ENCODE measurements at regions not wholly inside any gene's neighbourhood (a gene's known extent, or its start where the extent isn't known, plus 50 kb on each side); places are given as distances from the start of the nearest gene placed in this dataset.

- no peak for DNase-seq
- Mint-ChIP-seq H3K4me1 (no peaks in the 10 kb centered on the region), H3K27me3 (peaks cover 8% of the 10 kb centered on the region), H3K36me3 (no peaks in the 10 kb centered on the region), H3K27ac (no peak overlapping the region), H3K9me3 (no peaks in the 10 kb centered on the region), H3K4me3 (no peak overlapping the region)
These were observed 161.3 kb upstream of the USP25 start for GRCh38 chr21:15568516-15568915.

- Mint-ChIP-seq H3K4me1 (no peaks in the 10 kb centered on the region), H3K9me3 (no peaks in the 10 kb centered on the region), H3K27me3 (no peaks in the 10 kb centered on the region), H3K27ac (no peak overlapping the region), H3K4me3 (no peak overlapping the region), H3K36me3 (no peaks in the 10 kb centered on the region)
- no peak for DNase-seq
These were observed 142.9 kb upstream of the USP25 start for GRCh38 chr21:15586752-15587427.

GRCh38 chr21:15592271-15592860 lies 137.4 kb upstream of the USP25 start:
- H3K27me3 Mint-ChIP-seq: no peaks in the 10 kb centered on the region
- H3K4me1 Mint-ChIP-seq: no peaks in the 10 kb centered on the region
- H3K36me3 Mint-ChIP-seq: no peaks in the 10 kb centered on the region
- no peaks in the 10 kb centered on the region for H3K9me3 Mint-ChIP-seq
- no peak for DNase-seq
- no peak overlapping the region for H3K4me3 Mint-ChIP-seq
- H3K27ac Mint-ChIP-seq: no peak overlapping the region

- Mint-ChIP-seq H3K36me3 (no peaks in the 10 kb centered on the region), H3K9me3 (no peaks in the 10 kb centered on the region), H3K27ac (no peak overlapping the region), H3K4me1 (no peaks in the 10 kb centered on the region), H3K4me3 (no peak overlapping the region), H3K27me3 (no peaks in the 10 kb centered on the region)
- no peak for DNase-seq
These were observed 136.8 kb upstream of the USP25 start for GRCh38 chr21:15592957-15593356.

- peaks cover 8% of the 10 kb centered on the region for H3K27me3 Mint-ChIP-seq
- no peaks in the 10 kb centered on the region for H3K36me3 Mint-ChIP-seq
- DNase-seq: no peak
- no peaks in the 10 kb centered on the region for H3K4me1 Mint-ChIP-seq
- H3K4me3 Mint-ChIP-seq: no peak overlapping the region
- H3K9me3 Mint-ChIP-seq: no peaks in the 10 kb centered on the region
- no peak overlapping the region for H3K27ac Mint-ChIP-seq
These were observed 128.4 kb upstream of the USP25 start for GRCh38 chr21:15601390-15601789.

GRCh38 chr21:15604413-15604812 lies 125.4 kb upstream of the USP25 start:
- H3K4me1 Mint-ChIP-seq: no peaks in the 10 kb centered on the region
- H3K4me3 Mint-ChIP-seq: no peak overlapping the region
- no peaks in the 10 kb centered on the region for H3K9me3 Mint-ChIP-seq
- H3K36me3 Mint-ChIP-seq: no peaks in the 10 kb centered on the region
- H3K27ac Mint-ChIP-seq: no peak overlapping the region
- H3K27me3 Mint-ChIP-seq: peaks cover 11% of the 10 kb centered on the region
- no peak for DNase-seq

- Mint-ChIP-seq H3K27ac (no peak overlapping the region), H3K27me3 (no peaks in the 10 kb centered on the region)
- no peak for DNase-seq
These were observed 115.0 kb upstream of the USP25 start for GRCh38 chr21:15614766-15615165.

GRCh38 chr21:15616864-15617574 lies 112.8 kb upstream of the USP25 start:
- no peaks in the 10 kb centered on the region for H3K36me3 Mint-ChIP-seq

More at GRCh38 chr21:15614766-15615165, 115.0 kb upstream of the USP25 start:
- Mint-ChIP-seq H3K4me3 (no peak overlapping the region), H3K4me1 (no peaks in the 10 kb centered on the region), H3K9me3 (peaks cover 2% of the 10 kb centered on the region), H3K36me3 (no peaks in the 10 kb centered on the region)

GRCh38 chr21:15617964-15618363 lies 111.8 kb upstream of the USP25 start:
- no peak overlapping the region for H3K27ac Mint-ChIP-seq
- no peaks in the 10 kb centered on the region for H3K27me3 Mint-ChIP-seq
- H3K4me3 Mint-ChIP-seq: no peak overlapping the region

More at GRCh38 chr21:15616864-15617574, 112.8 kb upstream of the USP25 start:
- no peak for DNase-seq
- peaks cover under 1% of the 10 kb centered on the region for H3K9me3 Mint-ChIP-seq
- H3K27ac Mint-ChIP-seq: no peak overlapping the region
- H3K27me3 Mint-ChIP-seq: no peaks in the 10 kb centered on the region
- no peaks in the 10 kb centered on the region for H3K4me1 Mint-ChIP-seq
- H3K4me3 Mint-ChIP-seq: no peak overlapping the region

GRCh38 chr21:15620892-15621291 lies 108.9 kb upstream of the USP25 start:
- DNase-seq: no peak
- H3K36me3 Mint-ChIP-seq: no peaks in the 10 kb centered on the region
- H3K4me3 Mint-ChIP-seq: no peak overlapping the region
- H3K4me1 Mint-ChIP-seq: no peaks in the 10 kb centered on the region
- no peaks in the 10 kb centered on the region for H3K27me3 Mint-ChIP-seq
- H3K27ac Mint-ChIP-seq: no peak overlapping the region
- peaks cover 3% of the 10 kb centered on the region for H3K9me3 Mint-ChIP-seq

More at GRCh38 chr21:15617964-15618363, 111.8 kb upstream of the USP25 start:
- Mint-ChIP-seq H3K4me1 (no peaks in the 10 kb centered on the region), H3K9me3 (peaks cover under 1% of the 10 kb centered on the region), H3K36me3 (no peaks in the 10 kb centered on the region)
- DNase-seq: no peak

- H3K4me1 Mint-ChIP-seq: no peaks in the 10 kb centered on the region
- no peak for DNase-seq
- H3K27me3 Mint-ChIP-seq: no peaks in the 10 kb centered on the region
- H3K36me3 Mint-ChIP-seq: no peaks in the 10 kb centered on the region
- no peak overlapping the region for H3K27ac Mint-ChIP-seq
- H3K4me3 Mint-ChIP-seq: no peak overlapping the region
- H3K9me3 Mint-ChIP-seq: peaks cover 3% of the 10 kb centered on the region
These were observed 105.1 kb upstream of the USP25 start for GRCh38 chr21:15624646-15625045.

GRCh38 chr21:15625363-15625762 lies 104.4 kb upstream of the USP25 start:
- no peak for DNase-seq
- no peaks in the 10 kb centered on the region for H3K27me3 Mint-ChIP-seq
- no peaks in the 10 kb centered on the region for H3K4me1 Mint-ChIP-seq
- H3K4me3 Mint-ChIP-seq: no peak overlapping the region
- H3K9me3 Mint-ChIP-seq: peaks cover 3% of the 10 kb centered on the region
- H3K36me3 Mint-ChIP-seq: no peaks in the 10 kb centered on the region
- no peak overlapping the region for H3K27ac Mint-ChIP-seq

- Mint-ChIP-seq H3K4me3 (no peak overlapping the region), H3K27me3 (no peaks in the 10 kb centered on the region), H3K36me3 (no peaks in the 10 kb centered on the region), H3K4me1 (no peaks in the 10 kb centered on the region), H3K9me3 (peaks cover 3% of the 10 kb centered on the region), H3K27ac (no peak overlapping the region)
- DNase-seq: no peak
These were observed 103.8 kb upstream of the USP25 start for GRCh38 chr21:15626031-15626430.

- DNase-seq: no peak
- Mint-ChIP-seq H3K9me3 (peaks cover 3% of the 10 kb centered on the region), H3K4me3 (no peak overlapping the region), H3K4me1 (no peaks in the 10 kb centered on the region), H3K27me3 (no peaks in the 10 kb centered on the region), H3K36me3 (no peaks in the 10 kb centered on the region), H3K27ac (no peak overlapping the region)
These were observed 102.8 kb upstream of the USP25 start for GRCh38 chr21:15627011-15627410.

- peaks cover 3% of the 10 kb centered on the region for H3K9me3 Mint-ChIP-seq
- no peaks in the 10 kb centered on the region for H3K36me3 Mint-ChIP-seq
- H3K4me3 Mint-ChIP-seq: no peak overlapping the region
- no peaks in the 10 kb centered on the region for H3K4me1 Mint-ChIP-seq
- H3K27ac Mint-ChIP-seq: no peak overlapping the region
- no peak for DNase-seq
- no peaks in the 10 kb centered on the region for H3K27me3 Mint-ChIP-seq
These were observed 102.0 kb upstream of the USP25 start for GRCh38 chr21:15627823-15628222.

- DNase-seq: no peak
- Mint-ChIP-seq H3K27ac (no peak overlapping the region), H3K4me1 (no peaks in the 10 kb centered on the region), H3K4me3 (no peak overlapping the region), H3K27me3 (no peaks in the 10 kb centered on the region), H3K9me3 (no peaks in the 10 kb centered on the region), H3K36me3 (no peaks in the 10 kb centered on the region)
These were observed 98.4 kb upstream of the USP25 start for GRCh38 chr21:15631342-15631741.
